ENCODE measurements at regions not wholly inside any gene's neighbourhood (a gene's known extent, or its start where the extent isn't known, plus 50 kb on each side); places are given as distances from the start of the nearest gene placed in this dataset.

GRCh38 chr14:53857625-53858344 lies 98.8 kb downstream of the BMP4 start:
- TF ChIP-seq NRF1 (IDR thresholded peaks at IDR 0.05; ENCODE audit: low read depth, low read length) (no peak), TCF12 (IDR thresholded peaks at IDR 0.05) (no peak), MAX (IDR thresholded peaks at IDR 0.05; ENCODE audit: low read depth) (no peak), USF1 (IDR thresholded peaks at IDR 0.05; ENCODE audit: borderline replicate concordance, low read depth) (no peak), CTCF (IDR thresholded peaks at IDR 0.05) (no peak), PBX3 (IDR thresholded peaks at IDR 0.05) (no peak)
